Islet precursor cell (in vitro differentiated cells): ENCODE measurements at regions not wholly inside any gene's neighbourhood (a gene's known extent, or its start where the extent isn't known, plus 50 kb on each side); places are given as distances from the start of the nearest gene placed in this dataset.

Experiments used
- DNase-seq: peaks from one replicate; pipeline ENCODE4 v3.0.0-alpha.2; 2018

- DNase-seq: peak; percentile 40
These were observed 314.9 kb downstream of the RPS24 start for GRCh38 chr10:78348411-78349164.

DNA sequence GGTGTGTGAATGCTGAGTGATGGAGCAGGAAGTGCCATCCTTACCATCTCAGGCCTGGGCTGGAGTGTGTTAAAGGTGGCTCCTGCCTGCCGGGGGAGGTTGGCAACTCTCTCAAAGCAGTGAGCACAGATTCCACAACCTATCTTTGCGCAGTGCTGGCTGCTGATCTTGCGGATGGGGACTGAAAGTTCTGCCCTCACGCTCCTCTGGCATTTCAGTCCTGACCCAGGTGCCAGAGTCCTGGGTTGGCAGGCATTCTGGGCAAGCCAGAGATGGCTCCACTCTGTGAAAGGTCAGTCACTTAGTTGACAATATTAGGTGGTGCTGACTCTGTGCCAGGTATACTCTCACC is 315.5 kb downstream of the RPS24 start:
- peak; percentile 44 for DNase-seq

DNA sequence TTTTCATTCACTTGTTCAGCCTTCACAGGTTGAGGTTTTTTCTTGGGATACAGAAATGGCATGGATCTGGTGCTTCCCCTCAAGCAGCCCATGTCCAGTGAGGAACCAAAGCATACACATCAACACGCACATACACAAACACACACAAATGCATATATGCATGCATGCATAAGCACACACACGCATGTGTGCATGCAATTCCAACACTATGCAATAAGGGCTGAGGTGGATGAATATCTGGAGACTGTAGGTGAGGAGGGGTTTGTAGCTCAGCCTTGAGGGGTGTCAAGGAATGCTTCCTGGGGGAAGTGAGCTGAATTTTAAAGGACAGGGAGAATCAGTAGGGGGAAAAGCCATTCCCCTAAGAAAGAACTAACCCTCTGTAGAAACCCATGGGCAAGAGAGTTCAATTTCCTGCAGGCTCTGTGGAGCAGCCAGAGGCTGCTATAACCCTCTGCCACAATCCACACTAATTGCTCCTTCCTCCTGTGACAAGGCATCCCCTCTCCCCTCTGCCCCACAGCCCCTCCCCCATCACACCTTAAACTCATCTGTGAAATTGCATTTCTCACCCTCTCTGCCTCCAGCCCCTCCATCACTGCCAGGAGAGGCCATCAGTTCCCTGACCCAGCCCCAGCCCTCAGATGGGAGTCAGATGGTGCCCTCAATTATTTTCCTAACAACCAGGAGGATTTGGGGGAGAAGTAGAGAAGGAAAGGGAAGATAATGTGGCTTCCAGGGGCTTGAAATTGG is 316.4 kb downstream of the RPS24 start:
- peak; percentile 32 for DNase-seq

- DNase-seq: no peak
These were observed 317.6 kb downstream of the RPS24 start for GRCh38 chr10:78351283-78351682.

- DNase-seq: no peak
These were observed 318.1 kb downstream of the RPS24 start for GRCh38 chr10:78351809-78352208.

DNA sequence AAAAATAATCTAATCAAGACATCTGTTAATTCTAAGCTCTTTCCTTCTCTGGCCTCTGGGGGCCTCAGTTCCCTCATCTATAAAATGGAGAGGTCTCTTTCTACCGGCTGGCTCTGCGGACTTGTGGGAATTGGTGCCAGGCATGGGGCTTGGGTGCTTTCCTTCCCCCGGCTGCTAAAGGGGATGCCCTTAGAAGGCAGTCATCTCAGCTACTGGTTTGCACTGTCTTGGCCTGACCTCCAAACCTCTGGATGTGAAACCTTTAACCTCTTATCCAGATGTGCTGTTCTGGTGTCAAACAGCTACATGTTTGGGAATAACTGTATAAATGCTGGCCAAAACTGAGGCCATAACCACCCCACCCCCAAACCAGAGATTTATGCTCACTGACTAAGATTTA is 320.0 kb downstream of the RPS24 start:
- no peak for DNase-seq

GRCh38 chr10:78354101-78354500 is 320.4 kb downstream of the RPS24 start:
- DNase-seq: no peak

DNA sequence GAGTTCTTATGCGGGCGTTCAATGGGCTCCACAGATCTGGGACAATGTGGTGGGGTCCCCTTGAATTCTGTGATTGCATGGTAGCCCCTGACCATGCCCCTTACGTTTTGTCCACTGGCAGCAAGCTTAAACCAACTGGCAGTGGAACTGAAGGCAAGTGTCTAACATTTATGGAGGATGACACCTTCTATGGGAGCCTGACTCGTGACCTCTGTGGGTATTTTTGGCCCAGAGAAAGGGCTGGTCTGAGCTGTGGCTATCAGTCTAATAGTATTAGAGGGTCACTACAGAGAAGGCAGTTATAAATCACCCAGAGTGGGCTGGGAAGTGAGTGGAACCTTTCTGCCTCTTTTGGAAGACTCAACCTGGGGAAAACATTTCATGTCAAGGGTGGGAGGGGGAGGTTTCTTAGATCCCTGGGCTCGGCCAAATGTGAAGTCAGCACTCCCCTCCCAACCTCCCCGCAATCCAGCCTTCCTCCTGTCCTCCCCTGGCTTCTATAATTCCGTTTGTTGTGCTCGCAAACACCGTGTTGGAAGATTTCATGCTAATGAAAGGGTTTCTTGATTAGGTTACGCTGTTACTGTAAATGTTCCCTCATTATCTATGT is 322.7 kb downstream of the RPS24 start:
- no peak for DNase-seq

DNA sequence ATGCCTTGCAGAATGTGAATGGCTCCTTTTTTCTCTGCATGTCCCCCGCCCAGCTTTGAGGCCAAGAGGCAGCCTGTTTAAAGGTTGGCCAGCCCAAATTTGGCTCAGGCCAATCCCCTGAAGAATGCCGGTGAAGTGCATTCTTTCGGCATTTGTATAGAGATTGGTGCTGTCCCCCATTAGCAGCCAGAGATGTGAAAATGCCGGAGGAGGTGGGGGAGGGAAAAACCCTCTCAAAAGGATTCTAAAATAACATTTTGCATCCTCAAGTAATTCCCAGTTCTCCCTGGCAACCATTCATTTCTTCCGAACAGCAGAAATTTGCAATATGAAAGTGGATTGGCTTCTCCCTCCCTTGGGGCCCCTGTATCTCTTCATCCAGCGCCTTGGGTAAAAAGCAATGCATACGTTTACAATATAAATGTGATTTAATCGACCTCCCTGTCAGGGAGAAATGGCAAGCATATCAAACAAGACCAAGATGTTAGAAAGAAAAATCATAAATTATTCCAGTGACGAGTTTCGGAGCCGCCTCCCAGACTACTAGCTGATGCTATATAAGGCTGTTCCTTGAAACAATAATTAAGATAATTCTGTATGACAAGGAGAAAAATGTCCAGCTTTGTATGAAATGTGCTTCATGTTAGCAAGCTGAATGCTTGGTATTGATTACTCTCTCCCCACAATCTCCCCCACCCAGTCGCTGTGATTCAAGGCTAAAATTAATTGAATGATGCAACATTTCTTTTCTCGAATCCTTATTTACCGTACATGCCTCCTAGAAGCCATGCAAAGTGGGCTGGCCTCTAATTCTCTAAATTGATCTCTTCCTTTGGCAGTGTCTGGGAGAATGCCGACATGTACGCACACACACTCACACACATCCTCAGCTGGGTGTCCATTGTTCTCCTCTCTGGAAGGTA is 323.7 kb downstream of the RPS24 start:
- DNase-seq: peak; percentile 90

- DNase-seq: no peak
These were observed 324.7 kb downstream of the RPS24 start for GRCh38 chr10:78358351-78358750.

GRCh38 chr10:78358982-78359381 is 325.3 kb downstream of the RPS24 start:
- peak; percentile 59 for DNase-seq

DNA sequence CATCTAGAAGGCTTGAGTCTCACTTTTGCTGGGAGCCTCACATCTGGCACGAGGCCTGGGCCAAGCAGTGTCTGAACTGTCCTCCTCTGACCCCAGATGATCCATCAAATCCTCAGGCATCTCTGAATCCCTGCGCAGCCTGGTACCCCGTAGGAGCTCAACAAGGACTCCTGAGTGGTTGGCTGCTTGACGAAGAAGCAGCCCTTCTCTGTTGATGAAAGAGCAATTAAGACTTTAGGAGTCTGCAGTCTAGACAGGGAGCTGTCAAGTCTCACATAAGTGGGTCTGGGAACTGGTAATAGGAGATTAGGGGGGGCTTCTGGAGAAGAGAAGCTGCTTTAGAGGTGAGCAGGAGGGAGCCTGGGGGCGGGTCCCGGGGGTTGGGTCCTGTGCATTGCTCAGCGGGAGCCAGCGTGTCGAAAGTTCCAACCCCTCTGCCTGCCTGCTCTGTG is 326.0 kb downstream of the RPS24 start:
- peak; percentile 97 for DNase-seq

DNA sequence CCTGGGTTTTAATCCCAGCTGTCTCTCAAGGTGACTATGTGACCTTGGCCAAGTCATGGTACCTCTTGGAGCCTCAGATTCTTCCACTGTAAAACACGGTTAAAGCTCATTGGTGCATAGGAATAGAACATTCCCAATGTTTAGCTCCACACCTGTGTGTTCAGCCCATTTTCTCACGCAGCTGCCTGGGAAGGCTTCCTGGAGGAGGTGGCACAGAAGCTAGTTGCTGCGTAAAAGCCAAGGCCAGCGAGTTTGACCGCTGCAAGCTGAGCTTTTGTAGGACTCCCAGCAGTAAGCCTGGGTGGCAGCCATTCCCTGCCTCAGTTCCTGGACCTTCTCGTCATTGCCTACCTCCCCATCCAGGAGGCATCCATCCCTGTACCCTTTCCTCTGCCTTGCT is 326.6 kb downstream of the RPS24 start:
- DNase-seq: no peak

DNA sequence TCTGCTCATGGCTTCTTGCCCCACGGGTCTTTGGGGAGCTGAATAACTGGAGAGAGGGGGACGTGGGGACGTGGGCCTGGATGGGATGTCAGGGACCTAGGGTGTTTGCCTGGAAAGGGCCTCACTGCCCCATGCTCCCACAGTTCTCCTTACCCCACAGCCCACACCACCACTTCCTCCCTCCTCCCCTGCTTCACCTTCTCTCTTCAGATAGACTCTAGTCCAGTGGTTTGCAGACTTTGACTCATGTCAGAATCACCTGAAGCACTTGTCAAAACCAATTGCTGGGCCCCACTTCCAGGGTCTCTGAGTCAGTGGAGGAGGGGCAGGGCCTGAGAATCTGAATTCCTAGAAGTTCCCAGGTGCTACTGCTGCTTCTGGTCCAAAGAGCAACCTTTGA is 327.4 kb downstream of the RPS24 start:
- DNase-seq: peak; percentile 83

DNA sequence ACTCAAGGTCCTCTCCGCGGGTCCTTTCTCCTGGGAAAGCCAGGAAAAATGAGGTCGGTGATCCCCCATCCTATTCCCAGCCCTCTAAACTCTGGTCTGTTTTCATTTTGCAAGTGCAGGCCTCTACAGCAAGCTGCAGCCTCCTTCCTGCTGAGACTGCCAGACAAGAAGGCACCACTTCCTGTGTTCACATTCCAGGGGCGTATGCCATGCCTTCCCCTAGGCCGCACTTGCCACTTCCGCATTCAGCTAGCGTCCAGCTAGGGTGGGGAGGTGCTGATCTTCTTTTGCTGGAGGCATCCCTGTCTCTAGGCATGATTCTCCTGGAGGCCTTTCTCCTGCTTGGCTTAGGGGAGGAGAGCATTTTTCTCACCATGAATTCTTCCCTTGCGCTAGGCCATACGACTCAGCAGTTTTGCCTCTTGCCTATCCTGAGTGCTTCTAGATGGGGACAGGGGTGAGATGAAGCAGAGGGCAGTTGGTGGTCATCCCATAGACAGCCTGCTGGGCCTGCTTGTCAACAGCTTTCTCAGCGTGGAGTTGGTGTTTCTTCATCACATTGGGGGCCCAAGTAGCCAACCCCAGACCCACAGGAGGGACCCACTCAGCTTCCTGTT is 328.9 kb downstream of the RPS24 start:
- DNase-seq: peak; percentile 92

- DNase-seq: no peak
These were observed 329.5 kb downstream of the RPS24 start for GRCh38 chr10:78363190-78363589.

GRCh38 chr10:78365694-78366093 is 332.0 kb downstream of the RPS24 start:
- peak; percentile 76 for DNase-seq

- peak; percentile 65 for DNase-seq
These were observed 333.2 kb downstream of the RPS24 start for GRCh38 chr10:78366663-78367411.

- no peak for DNase-seq
These were observed 334.1 kb downstream of the RPS24 start for GRCh38 chr10:78367751-78368150.

- DNase-seq: peak; percentile 68
These were observed 337.5 kb downstream of the RPS24 start for GRCh38 chr10:78371136-78371535.

DNA sequence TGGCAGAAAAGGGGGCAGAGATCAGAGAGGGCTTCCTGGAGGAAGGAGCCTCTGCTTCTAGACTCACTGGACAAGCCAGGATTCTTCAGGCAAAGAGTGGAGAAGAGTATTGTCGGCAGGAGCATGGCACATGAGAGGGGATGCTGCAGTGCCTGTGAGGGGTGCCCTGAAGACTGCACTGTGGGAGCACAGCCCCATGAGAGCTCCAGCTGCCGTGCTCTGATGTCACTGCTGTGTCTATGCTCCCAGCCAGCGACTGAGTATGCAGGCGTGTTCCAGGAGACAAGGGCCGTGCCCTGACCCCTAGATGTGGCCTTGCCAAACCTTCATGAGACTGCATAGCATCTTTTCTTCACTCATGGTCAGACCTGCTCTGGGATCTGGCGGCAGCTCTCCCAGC is 339.1 kb downstream of the RPS24 start:
- no peak for DNase-seq
